ENCODE measurements at regions not wholly inside any gene's neighbourhood (a gene's known extent, or its start where the extent isn't known, plus 50 kb on each side); places are given as distances from the start of the nearest gene placed in this dataset.

DNA sequence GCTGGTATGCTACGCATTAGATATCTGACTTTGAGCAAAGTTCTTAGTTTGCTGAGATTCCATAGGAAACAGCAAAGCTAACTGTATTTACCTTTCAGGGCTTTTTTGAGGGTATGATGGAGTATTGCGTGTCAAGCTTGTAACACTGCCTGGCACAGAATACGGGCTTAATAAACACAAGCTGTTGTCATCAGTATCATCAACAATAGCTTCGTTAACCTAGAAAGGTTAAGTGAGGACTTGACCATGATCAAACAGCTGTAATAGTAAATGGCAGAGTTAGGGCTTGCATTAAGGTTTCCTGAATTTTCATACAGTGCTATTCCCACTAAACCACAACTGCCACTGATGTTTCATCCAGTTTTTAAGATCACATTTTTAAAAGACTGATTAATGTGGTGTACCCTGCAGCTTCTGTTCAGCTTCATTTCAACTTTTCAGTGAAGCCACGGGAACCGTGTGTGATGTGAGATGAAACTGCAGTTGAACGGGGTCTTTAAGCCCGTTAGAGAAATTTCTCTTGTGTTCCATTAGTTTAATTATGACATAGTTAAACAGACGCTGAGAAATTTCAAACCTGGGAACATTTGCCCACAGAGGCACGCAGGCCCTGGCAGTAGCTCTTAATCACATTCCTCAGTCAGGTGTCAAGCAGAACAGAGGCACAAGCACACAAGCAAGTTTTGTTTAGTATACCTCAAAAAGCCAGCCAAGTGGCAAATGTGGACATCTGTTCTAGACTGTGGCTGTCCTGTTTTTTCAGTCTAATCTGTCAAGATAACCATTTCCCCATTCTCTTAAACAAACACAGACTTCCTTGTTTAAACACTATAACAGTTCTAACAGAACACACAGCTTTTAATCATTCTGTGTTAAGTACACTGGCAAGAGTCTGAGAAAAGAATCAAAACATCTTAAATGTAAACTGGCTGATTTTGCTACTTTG, 147.1 kb downstream of the ZNF608 start (continued):
- TF ChIP-seq ETS1 (conservative IDR thresholded peaks at IDR 0.05; ENCODE audit: control insufficient read depth, low read depth, low read length) = no peak
- TF ChIP-seq MAFK (IDR thresholded peaks at IDR 0.05; ENCODE audit: low read length) = no peak
- no peak for TF ChIP-seq HCFC1 (IDR thresholded peaks at IDR 0.05; ENCODE audit: low read depth, low read length)
- TF ChIP-seq SMAD1 (IDR thresholded peaks at IDR 0.05; ENCODE audit: low read depth, low read length, partially characterized antibody) = no peak
- peak; percentile 84; the same call in 1 of the 2 replicates for TF ChIP-seq SOX6 (IDR thresholded peaks at IDR 0.05)
- TF ChIP-seq, protein P1, sequence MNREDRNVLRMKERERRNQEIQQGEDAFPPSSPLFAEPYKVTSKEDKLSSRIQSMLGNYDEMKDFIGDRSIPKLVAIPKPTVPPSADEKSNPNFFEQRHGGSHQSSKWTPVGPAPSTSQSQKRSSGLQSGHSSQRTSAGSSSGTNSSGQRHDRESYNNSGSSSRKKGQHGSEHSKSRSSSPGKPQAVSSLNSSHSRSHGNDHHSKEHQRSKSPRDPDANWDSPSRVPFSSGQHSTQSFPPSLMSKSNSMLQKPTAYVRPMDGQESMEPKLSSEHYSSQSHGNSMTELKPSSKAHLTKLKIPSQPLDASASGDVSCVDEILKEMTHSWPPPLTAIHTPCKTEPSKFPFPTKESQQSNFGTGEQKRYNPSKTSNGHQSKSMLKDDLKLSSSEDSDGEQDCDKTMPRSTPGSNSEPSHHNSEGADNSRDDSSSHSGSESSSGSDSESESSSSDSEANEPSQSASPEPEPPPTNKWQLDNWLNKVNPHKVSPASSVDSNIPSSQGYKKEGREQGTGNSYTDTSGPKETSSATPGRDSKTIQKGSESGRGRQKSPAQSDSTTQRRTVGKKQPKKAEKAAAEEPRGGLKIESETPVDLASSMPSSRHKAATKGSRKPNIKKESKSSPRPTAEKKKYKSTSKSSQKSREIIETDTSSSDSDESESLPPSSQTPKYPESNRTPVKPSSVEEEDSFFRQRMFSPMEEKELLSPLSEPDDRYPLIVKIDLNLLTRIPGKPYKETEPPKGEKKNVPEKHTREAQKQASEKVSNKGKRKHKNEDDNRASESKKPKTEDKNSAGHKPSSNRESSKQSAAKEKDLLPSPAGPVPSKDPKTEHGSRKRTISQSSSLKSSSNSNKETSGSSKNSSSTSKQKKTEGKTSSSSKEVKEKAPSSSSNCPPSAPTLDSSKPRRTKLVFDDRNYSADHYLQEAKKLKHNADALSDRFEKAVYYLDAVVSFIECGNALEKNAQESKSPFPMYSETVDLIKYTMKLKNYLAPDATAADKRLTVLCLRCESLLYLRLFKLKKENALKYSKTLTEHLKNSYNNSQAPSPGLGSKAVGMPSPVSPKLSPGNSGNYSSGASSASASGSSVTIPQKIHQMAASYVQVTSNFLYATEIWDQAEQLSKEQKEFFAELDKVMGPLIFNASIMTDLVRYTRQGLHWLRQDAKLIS (CRISPR knock-in tag; IDR thresholded peaks at IDR 0.05) = no peak
- TF ChIP-seq DDX20 (tag; IDR thresholded peaks at IDR 0.05; ENCODE audit: low read depth) = no peak
- peak; percentile 68; the same call in 1 of the 2 replicates for TF ChIP-seq SMARCE1 (IDR thresholded peaks at IDR 0.05)
- no peak for TF ChIP-seq ZBTB2 (IDR thresholded peaks at IDR 0.05)
- TF ChIP-seq CBFB (CRISPR knock-in tag; IDR thresholded peaks at IDR 0.05) = no peak
- TF ChIP-seq ARID2 (IDR thresholded peaks at IDR 0.05) = no peak
- TF ChIP-seq ELF1 (tag; IDR thresholded peaks at IDR 0.05) = peak; percentile 43
- no peak for TF ChIP-seq MCM5 (IDR thresholded peaks at IDR 0.05; ENCODE audit: low read depth)
- TF ChIP-seq ZNF140 (CRISPR knock-in tag; IDR thresholded peaks at IDR 0.05) = no peak
- TF ChIP-seq CTBP1 (IDR thresholded peaks at IDR 0.05; ENCODE audit: borderline replicate concordance) = no peak; the same call in 1 of the 2 replicates
- TF ChIP-seq PHB2 (IDR thresholded peaks at IDR 0.05; ENCODE audit: low read depth) = no peak
- no peak for TF ChIP-seq NR4A1 (CRISPR knock-in tag; IDR thresholded peaks at IDR 0.05)
- no peak for TF ChIP-seq NR4A1 (tag; IDR thresholded peaks at IDR 0.05)
- TF ChIP-seq ZSCAN32 (CRISPR knock-in tag; IDR thresholded peaks at IDR 0.05) = no peak
- TF ChIP-seq ZNF253 (CRISPR knock-in tag; conservative IDR thresholded peaks at IDR 0.05) = no peak
- TF ChIP-seq GATAD2A (IDR thresholded peaks at IDR 0.05) = no peak
- no peak for TF ChIP-seq ELK1 (CRISPR knock-in tag; IDR thresholded peaks at IDR 0.05)
- TF ChIP-seq CBX1 (IDR thresholded peaks at IDR 0.05; ENCODE audit: low read depth) = no peak

Measured in K562 (cell line).